ENCODE measurements at regions not wholly inside any gene's neighbourhood (a gene's known extent, or its start where the extent isn't known, plus 50 kb on each side); places are given as distances from the start of the nearest gene placed in this dataset.

GRCh38 chr1:208524376-208524775 lies 280.2 kb upstream of the PLXNA2 start:
- TF ChIP-seq POLR2AphosphoS5 (IDR thresholded peaks at IDR 0.05; ENCODE audit: low read depth, low read length) (no peak), TAF1 (IDR thresholded peaks at IDR 0.05; ENCODE audit: borderline replicate concordance, insufficient read depth, low read length) (no peak), REST (IDR thresholded peaks at IDR 0.05; ENCODE audit: insufficient read depth in 1 of 2, low read depth in 2 of 2, low read length in 2 of 2) (no peak), SIN3A (IDR thresholded peaks at IDR 0.05; ENCODE audit: borderline replicate concordance, insufficient read depth, low read length) (no peak), FOXP2 (optimal IDR thresholded peaks at IDR 0.05; ENCODE audit: borderline replicate concordance, extremely low read depth, extremely low read length, insufficient read depth) (no peak)

GRCh38 chr1:208524925-208525324 lies 280.7 kb upstream of the PLXNA2 start:
- TF ChIP-seq FOXP2 (optimal IDR thresholded peaks at IDR 0.05; ENCODE audit: borderline replicate concordance, extremely low read depth, extremely low read length, insufficient read depth) (no peak), TAF1 (IDR thresholded peaks at IDR 0.05; ENCODE audit: borderline replicate concordance, insufficient read depth, low read length) (no peak), REST (IDR thresholded peaks at IDR 0.05; ENCODE audit: insufficient read depth in 1 of 2, low read depth in 2 of 2, low read length in 2 of 2) (no peak), POLR2AphosphoS5 (IDR thresholded peaks at IDR 0.05; ENCODE audit: low read depth, low read length) (no peak)

- TF ChIP-seq FOXP2 (optimal IDR thresholded peaks at IDR 0.05; ENCODE audit: borderline replicate concordance, extremely low read depth, extremely low read length, insufficient read depth) (no peak), POLR2AphosphoS5 (IDR thresholded peaks at IDR 0.05; ENCODE audit: low read depth, low read length) (no peak), SIN3A (IDR thresholded peaks at IDR 0.05; ENCODE audit: borderline replicate concordance, insufficient read depth, low read length) (no peak), REST (IDR thresholded peaks at IDR 0.05; ENCODE audit: insufficient read depth in 1 of 2, low read depth in 2 of 2, low read length in 2 of 2) (no peak), TAF1 (IDR thresholded peaks at IDR 0.05; ENCODE audit: borderline replicate concordance, insufficient read depth, low read length) (no peak)
Measured at GRCh38 chr1:208525417-208525816, 281.2 kb upstream of the PLXNA2 start.

GRCh38 chr1:208526613-208527125 lies 282.5 kb upstream of the PLXNA2 start:
- no peak for TF ChIP-seq TAF1 (IDR thresholded peaks at IDR 0.05; ENCODE audit: borderline replicate concordance, insufficient read depth, low read length)
- no peak for TF ChIP-seq SIN3A (IDR thresholded peaks at IDR 0.05; ENCODE audit: borderline replicate concordance, insufficient read depth, low read length)
- TF ChIP-seq POLR2AphosphoS5 (IDR thresholded peaks at IDR 0.05; ENCODE audit: low read depth, low read length) = no peak
- TF ChIP-seq FOXP2 (optimal IDR thresholded peaks at IDR 0.05; ENCODE audit: borderline replicate concordance, extremely low read depth, extremely low read length, insufficient read depth) = no peak
- no peak for TF ChIP-seq REST (IDR thresholded peaks at IDR 0.05; ENCODE audit: insufficient read depth in 1 of 2, low read depth in 2 of 2, low read length in 2 of 2)

- TF ChIP-seq TAF1 (IDR thresholded peaks at IDR 0.05; ENCODE audit: borderline replicate concordance, insufficient read depth, low read length) (no peak), SIN3A (IDR thresholded peaks at IDR 0.05; ENCODE audit: borderline replicate concordance, insufficient read depth, low read length) (no peak), REST (IDR thresholded peaks at IDR 0.05; ENCODE audit: insufficient read depth in 1 of 2, low read depth in 2 of 2, low read length in 2 of 2) (no peak), FOXP2 (optimal IDR thresholded peaks at IDR 0.05; ENCODE audit: borderline replicate concordance, extremely low read depth, extremely low read length, insufficient read depth) (no peak), POLR2AphosphoS5 (IDR thresholded peaks at IDR 0.05; ENCODE audit: low read depth, low read length) (no peak)
Measured at GRCh38 chr1:208527156-208527555, 283.0 kb upstream of the PLXNA2 start.

All from PFSK-1 (cell line).